ENCODE measurements at regions not wholly inside any gene's neighbourhood (a gene's known extent, or its start where the extent isn't known, plus 50 kb on each side); places are given as distances from the start of the nearest gene placed in this dataset.

DNA sequence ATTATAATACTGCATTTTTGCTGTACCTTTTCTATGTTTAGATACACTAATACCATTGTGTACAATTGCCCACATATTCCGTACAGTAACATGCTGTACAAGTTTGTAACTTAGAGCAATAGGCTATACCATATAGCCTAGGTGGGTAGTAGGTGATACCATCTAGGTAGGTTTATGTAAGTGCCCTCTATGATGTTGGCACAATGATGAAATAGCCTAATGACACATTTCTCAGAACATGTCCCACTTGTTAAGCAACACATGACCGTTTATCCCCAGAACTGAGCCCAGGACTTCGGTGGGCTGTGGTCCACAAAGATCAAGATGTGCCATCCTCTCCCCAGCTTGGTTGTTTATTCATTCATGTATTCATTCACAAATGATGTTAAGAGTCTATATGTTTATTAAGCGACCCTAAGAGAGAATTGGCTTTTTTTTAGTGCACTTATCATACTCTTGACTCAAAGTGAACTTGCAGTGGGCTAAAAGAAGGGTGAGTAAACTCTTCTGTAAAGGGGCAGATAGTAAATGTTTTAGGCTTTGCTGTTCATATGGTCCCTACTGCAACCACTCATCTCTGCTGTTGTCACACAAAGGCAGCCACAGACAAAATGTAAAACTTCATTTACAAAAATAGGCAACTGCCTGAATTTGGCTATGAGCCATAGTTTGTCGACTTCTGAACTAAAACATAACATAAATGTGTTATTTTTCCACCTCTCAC lies 110.8 kb downstream of the NDUFA12 start:
- Histone ChIP-seq H3K4me3 (no peak overlapping the region), H3K9me3 (no peaks in the 10 kb centered on the region), H3K4me1 (no peaks in the 10 kb centered on the region), H3K27me3 (no peaks in the 10 kb centered on the region), H3K27ac (no peak overlapping the region), H3K36me3 (no peaks in the 10 kb centered on the region)
- DNase-seq (no peak), ATAC-seq (no peak)
- WGBS (ENCODE audit: insufficient coverage, low coverage, low lambda C conversion rate, missing lambda C conversion rate), result 62% methylated on average over 5 of the region's 5 CpGs
- intact Hi-C loops (cut with DNase I), result no loop called here
- TF ChIP-seq, protein P1, sequence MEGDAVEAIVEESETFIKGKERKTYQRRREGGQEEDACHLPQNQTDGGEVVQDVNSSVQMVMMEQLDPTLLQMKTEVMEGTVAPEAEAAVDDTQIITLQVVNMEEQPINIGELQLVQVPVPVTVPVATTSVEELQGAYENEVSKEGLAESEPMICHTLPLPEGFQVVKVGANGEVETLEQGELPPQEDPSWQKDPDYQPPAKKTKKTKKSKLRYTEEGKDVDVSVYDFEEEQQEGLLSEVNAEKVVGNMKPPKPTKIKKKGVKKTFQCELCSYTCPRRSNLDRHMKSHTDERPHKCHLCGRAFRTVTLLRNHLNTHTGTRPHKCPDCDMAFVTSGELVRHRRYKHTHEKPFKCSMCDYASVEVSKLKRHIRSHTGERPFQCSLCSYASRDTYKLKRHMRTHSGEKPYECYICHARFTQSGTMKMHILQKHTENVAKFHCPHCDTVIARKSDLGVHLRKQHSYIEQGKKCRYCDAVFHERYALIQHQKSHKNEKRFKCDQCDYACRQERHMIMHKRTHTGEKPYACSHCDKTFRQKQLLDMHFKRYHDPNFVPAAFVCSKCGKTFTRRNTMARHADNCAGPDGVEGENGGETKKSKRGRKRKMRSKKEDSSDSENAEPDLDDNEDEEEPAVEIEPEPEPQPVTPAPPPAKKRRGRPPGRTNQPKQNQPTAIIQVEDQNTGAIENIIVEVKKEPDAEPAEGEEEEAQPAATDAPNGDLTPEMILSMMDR (IDR thresholded peaks at IDR 0.05), result no peak
- no peak for TF ChIP-seq POLR2A (IDR thresholded peaks at IDR 0.05)

DNA sequence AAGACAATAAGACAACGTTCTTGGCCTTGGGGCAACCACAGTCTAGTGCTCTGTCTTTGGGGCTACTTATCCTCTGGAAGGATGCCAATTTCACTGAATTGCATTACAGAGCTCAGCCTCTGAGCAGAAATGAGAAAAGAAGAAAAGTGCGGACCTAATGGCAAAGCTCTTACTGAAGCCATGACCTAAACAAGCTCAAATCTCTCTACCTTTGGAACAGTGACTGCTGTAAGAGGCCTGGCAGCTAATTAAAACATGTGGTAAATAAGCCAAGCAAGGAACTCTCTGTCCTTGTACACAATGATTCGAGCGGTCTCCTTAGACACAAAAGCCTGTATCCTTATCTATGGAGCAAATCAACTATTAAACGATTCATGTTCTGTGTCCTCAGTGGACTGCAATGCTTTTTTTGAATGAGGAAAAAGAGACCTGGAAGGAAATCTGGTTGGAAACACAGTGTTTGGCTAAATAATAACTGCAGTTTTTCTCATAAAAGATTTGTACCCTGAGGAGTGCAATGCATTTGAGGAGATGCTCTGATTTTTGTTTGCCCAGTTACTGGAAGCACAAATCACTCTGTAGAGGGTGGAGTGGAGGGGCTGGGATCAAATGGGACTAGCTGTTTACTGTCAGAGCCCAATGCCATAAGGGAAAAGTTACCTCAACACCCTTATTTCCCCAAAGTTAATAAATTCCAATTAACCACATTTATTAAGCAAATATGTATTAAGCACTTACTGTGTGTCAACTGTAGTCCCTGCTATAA lies 113.9 kb downstream of the NDUFA12 start:
- no peak overlapping the region for H3K27ac ChIP-seq
- H3K27me3 ChIP-seq, result no peaks in the 10 kb centered on the region
- 83% methylated on average over 5 of the region's 5 CpGs for whole genome bisulfite sequencing (ENCODE audit: insufficient coverage, low coverage, low lambda C conversion rate, missing lambda C conversion rate)
- no peaks in the 10 kb centered on the region for H3K9me3 ChIP-seq
- no peaks in the 10 kb centered on the region for H3K36me3 ChIP-seq
- TF ChIP-seq POLR2A (IDR thresholded peaks at IDR 0.05), result no peak
- intact Hi-C loops (cut with DNase I), result no loop called here
- ATAC-seq, result no peak
- no peaks in the 10 kb centered on the region for H3K4me1 ChIP-seq
- H3K4me3 ChIP-seq, result no peak overlapping the region
- DNase-seq, result no peak

DNA sequence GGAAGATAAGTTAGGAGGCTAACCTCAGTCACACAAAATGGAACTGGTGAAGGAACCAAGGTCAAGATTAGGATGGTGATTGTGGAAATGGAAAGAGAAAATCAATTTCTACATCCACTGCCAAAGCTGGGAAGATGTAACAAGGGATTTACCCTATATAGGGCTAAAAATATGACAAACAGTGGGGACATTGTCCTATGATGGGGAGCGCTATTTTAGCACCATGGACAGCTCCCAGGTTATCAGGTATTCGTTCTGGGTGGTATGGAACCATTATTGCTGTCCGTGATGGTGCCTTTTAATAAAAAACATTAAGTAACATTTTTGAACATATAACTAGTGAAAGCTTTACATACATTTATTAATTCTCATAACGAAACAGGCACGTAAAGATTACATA lies 124.0 kb downstream of the NDUFA12 start:
- WGBS (ENCODE audit: insufficient coverage, low coverage, low lambda C conversion rate, missing lambda C conversion rate), result 46% methylated on average over 5 of the region's 5 CpGs
- Histone ChIP-seq H3K9me3 (no peaks in the 10 kb centered on the region), H3K27ac (no peak overlapping the region), H3K36me3 (no peaks in the 10 kb centered on the region), H3K4me3 (no peak overlapping the region), H3K4me1 (peaks cover 0 to 3% (median 0%) of the 10 kb centered on the region in 4 donors), H3K27me3 (peaks cover 0 to 2% of the 10 kb centered on the region in 2 donors)
- intact Hi-C loops (cut with DNase I), result no loop called here
- no peak for TF ChIP-seq POLR2A (IDR thresholded peaks at IDR 0.05)
- TF ChIP-seq, protein P1 (IDR thresholded peaks at IDR 0.05), result no peak
- no peak for DNase-seq
- no peak for ATAC-seq

DNA sequence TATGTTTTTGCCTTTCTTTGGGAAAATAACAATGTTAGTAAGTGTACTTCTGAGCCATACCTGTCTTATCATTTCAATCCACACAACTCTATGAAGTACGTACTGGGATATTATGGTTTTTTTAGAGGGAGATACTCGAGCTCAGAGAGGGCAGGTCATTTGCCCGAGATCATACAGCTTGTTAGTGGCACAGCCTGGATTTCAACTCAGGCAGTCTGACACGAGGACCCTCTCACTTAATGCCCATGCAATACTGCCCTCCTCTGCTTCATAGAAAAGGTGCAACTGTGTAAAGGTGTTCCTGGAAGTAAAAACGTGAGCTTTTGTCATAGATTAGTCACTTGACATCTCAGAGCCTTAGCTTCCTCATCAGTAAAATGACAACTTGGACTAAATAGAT lies 128.0 kb downstream of the NDUFA12 start:
- no peak for DNase-seq
- Histone ChIP-seq H3K27ac (no peak overlapping the region), H3K9me3 (no peaks in the 10 kb centered on the region), H3K4me1 (peaks cover 0 to 5% (median 0%) of the 10 kb centered on the region in 4 donors), H3K36me3 (no peaks in the 10 kb centered on the region), H3K4me3 (no peak overlapping the region), H3K27me3 (peaks cover 0 to 22% of the 10 kb centered on the region in 2 donors)
- TF ChIP-seq POLR2A (IDR thresholded peaks at IDR 0.05), result no peak
- TF ChIP-seq, protein P1 (IDR thresholded peaks at IDR 0.05), result peak; percentile 19 to 31 (median 26)
- ATAC-seq, result peak; percentile 63 to 79 (median 67)
- intact Hi-C loops (cut with DNase I), result no loop called here
- 22% methylated on average over 5 of the region's 5 CpGs for WGBS (ENCODE audit: insufficient coverage, low coverage, low lambda C conversion rate, missing lambda C conversion rate)
